ENCODE measurements at regions not wholly inside any gene's neighbourhood (a gene's known extent, or its start where the extent isn't known, plus 50 kb on each side); places are given as distances from the start of the nearest gene placed in this dataset.
A peak's percentile ranks its signal among the peaks of the same experiment; 100 is the strongest.

DNA sequence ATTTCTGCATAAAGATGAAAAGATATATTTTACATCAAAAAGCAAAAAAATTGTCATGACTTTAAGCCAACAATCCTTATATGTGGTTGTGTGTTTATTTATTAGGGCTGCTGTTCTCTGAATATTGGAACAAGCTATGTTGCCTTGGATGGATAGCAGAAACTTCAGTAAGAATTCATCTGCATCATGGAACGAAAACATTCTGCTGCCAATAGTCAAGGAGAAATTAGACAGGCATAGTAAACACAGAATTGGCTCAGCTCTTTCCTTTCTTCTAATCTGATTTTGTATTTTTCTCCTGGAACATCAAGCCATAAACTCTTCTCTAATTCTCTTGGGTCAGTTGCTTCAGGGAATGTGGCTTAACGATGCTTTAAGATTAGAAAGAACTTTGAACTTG, 1257.0 kb downstream of the NLGN4X start:
- intact Hi-C loops (cut with DNase I), result no loop called here
- H3K4me3 ChIP-seq, result no peak overlapping the region
- no peaks in the 10 kb centered on the region for H3K9me3 ChIP-seq
- H3K27ac ChIP-seq, result no peak overlapping the region
- H3K4me1 ChIP-seq, result no peaks in the 10 kb centered on the region
- no peaks in the 10 kb centered on the region for H3K27me3 ChIP-seq
- DNase-seq (ENCODE audit: low spot score in 2 of 2), result no peak
- TF ChIP-seq, protein P1, sequence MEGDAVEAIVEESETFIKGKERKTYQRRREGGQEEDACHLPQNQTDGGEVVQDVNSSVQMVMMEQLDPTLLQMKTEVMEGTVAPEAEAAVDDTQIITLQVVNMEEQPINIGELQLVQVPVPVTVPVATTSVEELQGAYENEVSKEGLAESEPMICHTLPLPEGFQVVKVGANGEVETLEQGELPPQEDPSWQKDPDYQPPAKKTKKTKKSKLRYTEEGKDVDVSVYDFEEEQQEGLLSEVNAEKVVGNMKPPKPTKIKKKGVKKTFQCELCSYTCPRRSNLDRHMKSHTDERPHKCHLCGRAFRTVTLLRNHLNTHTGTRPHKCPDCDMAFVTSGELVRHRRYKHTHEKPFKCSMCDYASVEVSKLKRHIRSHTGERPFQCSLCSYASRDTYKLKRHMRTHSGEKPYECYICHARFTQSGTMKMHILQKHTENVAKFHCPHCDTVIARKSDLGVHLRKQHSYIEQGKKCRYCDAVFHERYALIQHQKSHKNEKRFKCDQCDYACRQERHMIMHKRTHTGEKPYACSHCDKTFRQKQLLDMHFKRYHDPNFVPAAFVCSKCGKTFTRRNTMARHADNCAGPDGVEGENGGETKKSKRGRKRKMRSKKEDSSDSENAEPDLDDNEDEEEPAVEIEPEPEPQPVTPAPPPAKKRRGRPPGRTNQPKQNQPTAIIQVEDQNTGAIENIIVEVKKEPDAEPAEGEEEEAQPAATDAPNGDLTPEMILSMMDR (IDR thresholded peaks at IDR 0.05), result no peak
- no peaks in the 10 kb centered on the region for H3K36me3 ChIP-seq

DNA sequence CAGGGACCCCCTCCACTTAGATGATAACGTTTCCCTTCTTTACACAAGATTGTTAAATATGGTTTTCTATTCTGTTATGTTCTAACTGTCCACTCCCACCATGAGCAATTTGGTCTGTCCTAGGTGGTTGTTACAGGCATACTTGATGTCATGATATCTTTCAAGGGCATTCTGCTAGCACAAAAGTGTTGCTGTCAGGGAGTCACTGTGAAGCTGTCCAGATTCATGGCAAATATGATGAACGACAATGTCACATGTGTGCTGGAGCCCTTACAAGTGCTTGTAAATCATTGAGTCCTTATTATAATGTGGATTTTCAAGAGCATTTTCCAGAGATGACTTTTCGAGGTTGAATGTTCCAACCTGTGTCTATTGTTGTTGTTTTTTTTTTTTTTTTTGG, 1250.7 kb upstream of the PRKX start:
- DNase-seq (ENCODE audit: low spot score in 2 of 2), result no peak
- H3K4me3 ChIP-seq, result no peak overlapping the region
- TF ChIP-seq, protein P1 (IDR thresholded peaks at IDR 0.05), result no peak
- no peaks in the 10 kb centered on the region for H3K36me3 ChIP-seq
- H3K27ac ChIP-seq, result no peak overlapping the region
- H3K27me3 ChIP-seq, result no peaks in the 10 kb centered on the region
- intact Hi-C loops (cut with DNase I), result no loop called here
- no peaks in the 10 kb centered on the region for H3K4me1 ChIP-seq
- H3K9me3 ChIP-seq, result no peaks in the 10 kb centered on the region

DNA sequence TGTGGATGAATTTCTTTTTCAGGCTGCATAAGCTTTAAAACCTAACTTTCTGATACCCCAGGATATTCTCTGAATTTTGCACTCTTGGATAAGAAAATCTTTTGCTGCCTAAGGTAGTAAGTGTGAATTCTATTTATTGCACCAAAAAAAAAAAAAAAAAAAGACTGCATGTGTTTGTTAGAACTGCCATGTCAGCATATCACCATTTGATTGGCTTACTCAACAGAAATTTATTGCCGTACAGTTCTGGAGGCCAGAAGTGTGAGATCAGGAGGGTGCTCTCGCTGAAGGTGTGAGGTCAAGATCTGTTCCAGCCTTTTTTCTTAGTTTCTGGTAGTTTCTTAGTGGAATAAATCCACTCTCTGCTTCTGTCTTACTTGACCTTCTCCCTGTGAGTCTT, 1250.0 kb upstream of the PRKX start:
- Histone ChIP-seq H3K9me3 (no peaks in the 10 kb centered on the region), H3K27ac (no peak overlapping the region), H3K36me3 (no peaks in the 10 kb centered on the region), H3K27me3 (no peaks in the 10 kb centered on the region), H3K4me1 (no peaks in the 10 kb centered on the region), H3K4me3 (no peak overlapping the region)
- TF ChIP-seq, protein P1 (IDR thresholded peaks at IDR 0.05), result no peak
- DNase-seq (ENCODE audit: low spot score in 2 of 2), result no peak
- intact Hi-C loops (cut with DNase I), result no loop called here

DNA sequence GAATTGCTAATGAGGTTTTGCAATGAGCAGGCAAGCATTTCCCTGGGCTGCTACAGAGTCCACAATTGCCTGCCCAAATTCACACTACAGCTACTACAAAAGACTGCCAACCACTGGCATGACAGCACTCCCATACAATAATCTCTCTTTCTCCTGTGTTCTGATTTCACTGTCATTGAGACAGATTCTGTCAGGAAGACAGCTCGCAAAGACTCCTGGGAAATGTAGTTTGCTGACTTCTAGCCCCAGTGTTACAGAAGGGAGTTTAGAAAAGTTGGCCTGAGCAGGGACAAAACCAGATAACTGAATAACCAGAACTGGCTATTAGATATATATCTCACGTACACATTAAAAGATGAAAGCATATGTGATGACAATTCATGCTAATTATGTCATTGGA, 1231.3 kb upstream of the PRKX start:
- H3K9me3 ChIP-seq, result no peaks in the 10 kb centered on the region
- no peaks in the 10 kb centered on the region for H3K27me3 ChIP-seq
- TF ChIP-seq, protein P1 (IDR thresholded peaks at IDR 0.05), result no peak
- intact Hi-C loops (cut with DNase I), result no loop called here
- no peak for DNase-seq (ENCODE audit: low spot score in 2 of 2)
- no peak overlapping the region for H3K27ac ChIP-seq
- H3K36me3 ChIP-seq, result no peaks in the 10 kb centered on the region
- H3K4me3 ChIP-seq, result no peak overlapping the region
- H3K4me1 ChIP-seq, result no peaks in the 10 kb centered on the region

DNA sequence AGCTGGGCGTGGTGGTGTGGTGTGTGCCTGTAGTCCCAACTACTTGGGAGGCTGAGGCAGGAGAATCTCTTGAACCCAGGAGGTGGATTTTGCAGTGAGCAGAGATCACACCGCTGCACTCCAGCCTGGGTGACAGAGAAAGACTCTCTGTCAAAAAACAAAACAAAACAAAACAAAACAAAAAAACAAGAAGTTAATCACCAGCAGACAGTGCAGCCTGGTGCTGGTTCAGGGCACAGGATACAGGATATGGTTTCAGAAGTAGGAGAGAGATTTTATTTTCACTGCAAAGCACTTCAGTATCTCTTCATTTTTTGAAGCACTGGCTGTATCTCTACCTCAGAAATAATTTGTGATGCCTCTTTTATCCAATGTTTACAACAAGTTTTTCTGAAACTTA, 1222.9 kb upstream of the PRKX start:
- Histone ChIP-seq H3K27ac (peak overlapping the region in 1 of 2 donors; percentile 13), H3K4me1 (no peaks in the 10 kb centered on the region), H3K36me3 (no peaks in the 10 kb centered on the region), H3K9me3 (no peaks in the 10 kb centered on the region), H3K27me3 (no peaks in the 10 kb centered on the region), H3K4me3 (no peak overlapping the region)
- no peak for DNase-seq (ENCODE audit: low spot score in 2 of 2)
- TF ChIP-seq, protein P1 (IDR thresholded peaks at IDR 0.05), result no peak
- intact Hi-C loops (cut with DNase I), result no loop called here

DNA sequence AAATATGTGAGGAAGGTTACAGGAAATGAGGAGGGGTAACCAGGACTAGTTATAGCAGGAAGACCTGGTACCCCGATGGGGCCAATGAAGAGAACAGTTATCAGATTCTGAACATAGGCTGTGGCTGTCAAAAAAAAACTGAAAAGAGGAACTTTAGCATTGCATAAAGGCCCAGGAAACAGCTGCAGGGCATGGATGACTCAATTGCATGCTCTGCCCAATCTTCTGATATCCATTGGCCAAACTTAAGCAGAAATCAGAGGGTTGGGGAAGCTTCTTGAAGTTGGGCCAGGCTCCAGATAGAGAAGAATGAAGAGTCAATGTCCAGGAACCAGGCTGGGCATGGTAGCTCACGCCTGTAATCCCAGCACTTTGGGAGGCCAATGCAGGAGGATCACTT, 1222.4 kb upstream of the PRKX start:
- intact Hi-C loops (cut with DNase I), result no loop called here

More for the DNA sequence above, 1222.4 kb upstream of the PRKX start:
- Histone ChIP-seq H3K27me3 (no peaks in the 10 kb centered on the region), H3K4me3 (no peak overlapping the region), H3K27ac (peak overlapping the region in 1 of 2 donors; percentile 13), H3K9me3 (no peaks in the 10 kb centered on the region), H3K36me3 (no peaks in the 10 kb centered on the region), H3K4me1 (no peaks in the 10 kb centered on the region)
- no peak for DNase-seq (ENCODE audit: low spot score in 2 of 2)
- TF ChIP-seq, protein P1 (IDR thresholded peaks at IDR 0.05), result no peak

Measured in ascending aorta (tissue), 2 donors.